NOMO-1 (cell line): ENCODE measurements at regions not wholly inside any gene's neighbourhood (a gene's known extent, or its start where the extent isn't known, plus 50 kb on each side); places are given as distances from the start of the nearest gene placed in this dataset.

ENCODE experiments used
- DNase-seq, 2 experiments: peaks; one replicate each; lab custom pipeline; 2025; ENCODE audit not compliant: unreplicated experiment in 2 of 2; lab: John Stamatoyannopoulos, UW

GRCh38 chr2:67260343-67261277, 136.5 kb upstream of the ETAA1 start:
- no peak for DNase-seq

- DNase-seq, result no peak
Measured at GRCh38 chr2:67267241-67267640, 129.9 kb upstream of the ETAA1 start.

- no peak for DNase-seq
Measured at GRCh38 chr2:67268797-67269196, 128.3 kb upstream of the ETAA1 start.

- DNase-seq, result no peak
Measured at GRCh38 chr2:67272195-67272594, 124.9 kb upstream of the ETAA1 start.

GRCh38 chr2:67277450-67277849, 119.7 kb upstream of the ETAA1 start:
- DNase-seq, result no peak

GRCh38 chr2:67281101-67281500, 116.0 kb upstream of the ETAA1 start:
- DNase-seq, result no peak

- DNase-seq, result no peak
Measured at GRCh38 chr2:67283641-67284040, 113.5 kb upstream of the ETAA1 start.

GRCh38 chr2:67286981-67287759, 110.0 kb upstream of the ETAA1 start:
- no peak for DNase-seq

- DNase-seq, result no peak
Measured at GRCh38 chr2:67289271-67289670, 107.9 kb upstream of the ETAA1 start.

GRCh38 chr2:67289921-67290371, 107.2 kb upstream of the ETAA1 start:
- no peak for DNase-seq

- no peak for DNase-seq
Measured at GRCh38 chr2:67290451-67291290, 106.5 kb upstream of the ETAA1 start.

GRCh38 chr2:67294218-67294617, 102.9 kb upstream of the ETAA1 start:
- DNase-seq, result no peak

GRCh38 chr2:67295406-67295805, 101.7 kb upstream of the ETAA1 start:
- DNase-seq, result no peak

GRCh38 chr2:67295851-67296250, 101.3 kb upstream of the ETAA1 start:
- no peak for DNase-seq

GRCh38 chr2:67304300-67304890, 92.7 kb upstream of the ETAA1 start:
- DNase-seq, result no peak

GRCh38 chr2:67309281-67309680, 87.9 kb upstream of the ETAA1 start:
- no peak for DNase-seq

- no peak for DNase-seq
Measured at GRCh38 chr2:67311536-67311935, 85.6 kb upstream of the ETAA1 start.

GRCh38 chr2:67312871-67313270, 84.3 kb upstream of the ETAA1 start:
- DNase-seq, result no peak

GRCh38 chr2:67313536-67313935, 83.6 kb upstream of the ETAA1 start:
- DNase-seq, result no peak

GRCh38 chr2:67318031-67318430, 79.1 kb upstream of the ETAA1 start:
- DNase-seq, result no peak
